ENCODE measurements at regions not wholly inside any gene's neighbourhood (a gene's known extent, or its start where the extent isn't known, plus 50 kb on each side); places are given as distances from the start of the nearest gene placed in this dataset.

DNA sequence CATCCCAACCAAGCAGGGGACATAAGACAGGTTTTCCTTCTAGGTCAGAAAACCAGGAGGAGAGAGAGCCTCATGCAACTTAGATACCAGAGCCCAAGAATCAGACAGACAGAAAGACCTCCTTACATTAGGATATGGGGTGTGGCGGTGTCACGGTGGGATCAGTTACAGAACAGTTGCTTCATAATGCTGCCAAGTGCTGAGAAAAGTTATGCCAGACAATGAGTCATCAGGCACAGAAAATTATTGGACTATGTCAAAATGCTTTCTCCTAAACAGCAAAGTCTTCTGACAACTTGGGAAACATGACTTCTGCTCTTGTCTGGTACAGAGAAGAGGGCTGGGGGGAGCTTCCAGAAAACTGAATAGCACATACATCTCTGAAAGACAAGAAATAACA, 1120.2 kb upstream of the TMPRSS15 start:
- Histone ChIP-seq H3K27ac (no peak overlapping the region), H3K9me3 (peaks cover 0 to 8% (median 2%) of the 10 kb centered on the region in 8 donors), H3K4me1 (no peaks in the 10 kb centered on the region), H3K4me3 (no peak overlapping the region), H3K27me3 (replicated peaks in 1 of 7) (no peaks in the 10 kb centered on the region), H3K36me3 (no peaks in the 10 kb centered on the region)
- intact Hi-C loops (cut with DNase I; ENCODE audit: low total_unique reads), result no loop called here
- no peak for DNase-seq
- TF ChIP-seq, protein P1, sequence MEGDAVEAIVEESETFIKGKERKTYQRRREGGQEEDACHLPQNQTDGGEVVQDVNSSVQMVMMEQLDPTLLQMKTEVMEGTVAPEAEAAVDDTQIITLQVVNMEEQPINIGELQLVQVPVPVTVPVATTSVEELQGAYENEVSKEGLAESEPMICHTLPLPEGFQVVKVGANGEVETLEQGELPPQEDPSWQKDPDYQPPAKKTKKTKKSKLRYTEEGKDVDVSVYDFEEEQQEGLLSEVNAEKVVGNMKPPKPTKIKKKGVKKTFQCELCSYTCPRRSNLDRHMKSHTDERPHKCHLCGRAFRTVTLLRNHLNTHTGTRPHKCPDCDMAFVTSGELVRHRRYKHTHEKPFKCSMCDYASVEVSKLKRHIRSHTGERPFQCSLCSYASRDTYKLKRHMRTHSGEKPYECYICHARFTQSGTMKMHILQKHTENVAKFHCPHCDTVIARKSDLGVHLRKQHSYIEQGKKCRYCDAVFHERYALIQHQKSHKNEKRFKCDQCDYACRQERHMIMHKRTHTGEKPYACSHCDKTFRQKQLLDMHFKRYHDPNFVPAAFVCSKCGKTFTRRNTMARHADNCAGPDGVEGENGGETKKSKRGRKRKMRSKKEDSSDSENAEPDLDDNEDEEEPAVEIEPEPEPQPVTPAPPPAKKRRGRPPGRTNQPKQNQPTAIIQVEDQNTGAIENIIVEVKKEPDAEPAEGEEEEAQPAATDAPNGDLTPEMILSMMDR (IDR thresholded peaks at IDR 0.05 in 8 of 11, conservative IDR thresholded peaks at IDR 0.05 in 3 of 11), result no peak
- WGBS, 5 donors, result 47 to 89% (median 85%) methylated on average over 2 of the region's 2 CpGs

DNA sequence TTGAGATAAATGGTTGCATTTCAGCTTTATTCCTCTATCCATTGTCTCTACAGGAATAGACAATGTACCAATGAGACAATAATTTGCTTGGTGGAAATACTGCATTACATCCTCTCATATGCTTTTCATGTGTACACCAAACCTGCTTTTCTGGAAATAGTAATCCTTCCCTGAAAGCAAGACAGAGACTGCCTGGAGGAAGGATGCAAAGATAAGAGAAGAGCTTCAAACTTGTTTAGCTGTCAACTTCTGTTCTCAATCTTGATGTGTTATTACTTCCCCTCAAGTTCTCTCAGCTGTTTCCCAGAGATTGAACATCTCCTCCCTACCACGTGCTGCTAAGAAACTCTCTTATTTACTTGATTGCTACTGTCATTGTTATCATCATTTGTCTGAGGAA, 1125.4 kb upstream of the TMPRSS15 start:
- no peaks in the 10 kb centered on the region for H3K36me3 ChIP-seq
- H3K4me1 ChIP-seq, result no peaks in the 10 kb centered on the region
- no peaks in the 10 kb centered on the region for H3K27me3 ChIP-seq (replicated peaks in 1 of 7)
- no peak for TF ChIP-seq POLR2AphosphoS5 (IDR thresholded peaks at IDR 0.05)
- no peak for TF ChIP-seq POLR2A (IDR thresholded peaks at IDR 0.05)
- TF ChIP-seq, protein P1 (IDR thresholded peaks at IDR 0.05 in 8 of 11, conservative IDR thresholded peaks at IDR 0.05 in 3 of 11), result no peak
- WGBS, 5 donors, result 7 to 19% (median 11%) methylated on average over 1 of the region's 1 CpG
- H3K27ac ChIP-seq, result no peak overlapping the region
- peaks cover 0 to 8% (median 2%) of the 10 kb centered on the region in 8 donors for H3K9me3 ChIP-seq
- DNase-seq, result no peak
- H3K4me3 ChIP-seq, result no peak overlapping the region
- intact Hi-C loops (cut with DNase I; ENCODE audit: low total_unique reads), result no loop called here

- no peak overlapping the region for H3K4me3 ChIP-seq
- TF ChIP-seq POLR2A (IDR thresholded peaks at IDR 0.05) (no peak), POLR2AphosphoS5 (IDR thresholded peaks at IDR 0.05) (no peak)
- TF ChIP-seq, protein P1 (IDR thresholded peaks at IDR 0.05 in 8 of 11, conservative IDR thresholded peaks at IDR 0.05 in 3 of 11), result no peak
- no peak for DNase-seq
- H3K27me3 ChIP-seq (replicated peaks in 1 of 7), result no peaks in the 10 kb centered on the region
- no peak overlapping the region for H3K27ac ChIP-seq
- 84 to 95% (median 93%) methylated on average over 3 of the region's 3 CpGs for whole genome bisulfite sequencing, 5 donors
- intact Hi-C loops (cut with DNase I; ENCODE audit: low total_unique reads), result no loop called here
- H3K9me3 ChIP-seq, result peaks cover 0 to 7% (median 0%) of the 10 kb centered on the region in 8 donors
- H3K4me1 ChIP-seq, result no peaks in the 10 kb centered on the region
- no peaks in the 10 kb centered on the region for H3K36me3 ChIP-seq
Measured at GRCh38 chr21:19535356-19535755, 1131.8 kb upstream of the TMPRSS15 start.

DNA sequence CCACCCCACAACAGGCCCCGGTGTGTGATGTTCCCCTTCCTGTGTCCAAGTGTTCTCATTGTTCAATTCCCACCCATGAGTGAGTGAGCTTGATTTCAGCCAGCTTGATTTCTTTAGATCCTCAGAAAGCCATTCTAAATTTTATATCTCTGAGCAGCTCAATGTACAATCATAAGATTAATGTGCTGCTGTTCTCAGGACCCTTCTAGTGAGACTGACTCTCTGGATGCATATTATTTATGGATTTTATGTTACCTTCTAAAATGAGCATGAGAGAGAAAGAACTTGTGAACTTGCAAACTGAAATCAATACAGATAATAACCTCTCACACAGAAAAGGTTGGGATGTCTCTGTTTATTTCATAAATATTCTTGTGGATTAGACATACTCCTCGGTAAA, 1133.5 kb upstream of the TMPRSS15 start:
- TF ChIP-seq POLR2A (IDR thresholded peaks at IDR 0.05), result no peak
- TF ChIP-seq POLR2AphosphoS5 (IDR thresholded peaks at IDR 0.05), result no peak
- TF ChIP-seq, protein P1 (IDR thresholded peaks at IDR 0.05 in 8 of 11, conservative IDR thresholded peaks at IDR 0.05 in 3 of 11), result no peak
- H3K4me3 ChIP-seq, result no peak overlapping the region
- 73 to 87% (median 84%) methylated on average over 2 of the region's 2 CpGs for WGBS, 5 donors
- peaks cover 0 to 7% (median 0%) of the 10 kb centered on the region in 8 donors for H3K9me3 ChIP-seq
- H3K4me1 ChIP-seq, result no peaks in the 10 kb centered on the region
- DNase-seq, result no peak
- intact Hi-C loops (cut with DNase I; ENCODE audit: low total_unique reads), result no loop called here
- no peaks in the 10 kb centered on the region for H3K27me3 ChIP-seq (replicated peaks in 1 of 7)
- no peaks in the 10 kb centered on the region for H3K36me3 ChIP-seq
- H3K27ac ChIP-seq, result no peak overlapping the region
